H9 (cell line): ENCODE measurements at regions not wholly inside any gene's neighbourhood (a gene's known extent, or its start where the extent isn't known, plus 50 kb on each side); places are given as distances from the start of the nearest gene placed in this dataset.

Source experiments
- DNase-seq: peaks from one replicate; pipeline ENCODE4 v3.0.0-alpha.2; 2017
- H2AFZ ChIP-seq: one replicate; pipeline ENCODE4 v1.6.1; 2013; ENCODE audit warnings: mild to moderate bottlenecking, low read length, control low read depth, moderate library complexity
- H2AK5ac ChIP-seq: 2 replicates; pipeline ENCODE4 v1.6.1; 2013; ENCODE audit warnings: low read length, control low read depth, mixed read lengths; ENCODE audit not compliant: insufficient read length
- H2BK120ac ChIP-seq: one replicate; pipeline ENCODE4 v1.6.1; 2013; ENCODE audit warnings: low read depth, mild to moderate bottlenecking, low read length, control low read depth, inconsistent platforms; ENCODE audit not compliant: poor library complexity, severe bottlenecking
- H2BK12ac ChIP-seq: 2 replicates; pipeline ENCODE4 v1.6.1; 2013; ENCODE audit warnings: low read length, control low read depth, mixed read lengths, low read depth; ENCODE audit not compliant: insufficient read length
- H2BK15ac ChIP-seq: 2 replicates; pipeline ENCODE4 v1.6.1; 2013; ENCODE audit warnings: low read depth, low read length, control low read depth
- H2BK20ac ChIP-seq: one replicate; pipeline ENCODE4 v1.6.1; 2013; ENCODE audit warnings: low read depth, mild to moderate bottlenecking, low read length, control low read depth, inconsistent platforms; ENCODE audit not compliant: poor library complexity, severe bottlenecking
- H2BK5ac ChIP-seq: 2 replicates; pipeline ENCODE4 v1.6.1; 2013; ENCODE audit warnings: low read length, control low read depth, mixed read lengths; ENCODE audit not compliant: insufficient read length
- H3K14ac ChIP-seq: 2 replicates; pipeline ENCODE4 v1.6.1; 2013; ENCODE audit warnings: low read length, control low read depth; ENCODE audit not compliant: insufficient read depth
- H3K18ac ChIP-seq: 2 replicates; pipeline ENCODE4 v1.6.1; 2013; ENCODE audit warnings: low read depth, mild to moderate bottlenecking, mixed read lengths, low read length, control low read depth; ENCODE audit not compliant: insufficient read length
- H3K23ac ChIP-seq: 2 replicates; pipeline ENCODE4 v1.6.1; 2013; ENCODE audit warnings: low read length, control low read depth, mixed read lengths, low read depth; ENCODE audit not compliant: insufficient read length
- H3K23me2 ChIP-seq: 2 replicates; pipeline ENCODE4 v1.6.1; 2013; ENCODE audit warnings: low read depth, mild to moderate bottlenecking, mixed read lengths, low read length, control low read depth; ENCODE audit not compliant: insufficient read length, poor library complexity, severe bottlenecking
- H3K27ac ChIP-seq: 2 replicates; pipeline ENCODE4 v1.5.1; 2013; ENCODE audit warnings: low read length, control low read depth, mixed read lengths, low read depth; ENCODE audit not compliant: insufficient read length
- H3K27me3 ChIP-seq: 2 replicates; pipeline ENCODE4 v1.6.1; 2013; ENCODE audit warnings: low read length, control low read depth, inconsistent platforms; ENCODE audit not compliant: insufficient read depth
- H3K4ac ChIP-seq: 2 replicates; pipeline ENCODE4 v1.6.1; 2013; ENCODE audit warnings: low read depth, mild to moderate bottlenecking, control low read depth, inconsistent platforms, low read length, moderate library complexity
- H3K4me1 ChIP-seq: 2 replicates; pipeline ENCODE4 v1.6.1; 2013; ENCODE audit warnings: low read length, control low read depth, inconsistent platforms; ENCODE audit not compliant: insufficient read depth
- H3K4me2 ChIP-seq: 2 replicates; pipeline ENCODE4 v1.6.1; 2013; ENCODE audit warnings: low read length, control low read depth, mixed read lengths; ENCODE audit not compliant: insufficient read length, insufficient read depth
- H3K56ac ChIP-seq: 2 replicates; pipeline ENCODE4 v1.6.1; 2013; ENCODE audit warnings: low read depth, mild to moderate bottlenecking, mixed read lengths, low read length, control low read depth; ENCODE audit not compliant: insufficient read length
- H3K79me1 ChIP-seq: 2 replicates; pipeline ENCODE4 v1.6.1; 2013; ENCODE audit warnings: low read depth, mild to moderate bottlenecking, moderate library complexity, low read length, control low read depth, inconsistent platforms; ENCODE audit not compliant: insufficient read depth, poor library complexity, severe bottlenecking
- H3K79me2 ChIP-seq: 2 replicates; pipeline ENCODE4 v1.6.1; 2013; ENCODE audit warnings: low read length, control low read depth, inconsistent platforms; ENCODE audit not compliant: insufficient read depth
- H3K9ac ChIP-seq: 2 replicates; pipeline ENCODE4 v1.6.1; 2013; ENCODE audit warnings: low read length, control low read depth, mixed read lengths; ENCODE audit not compliant: insufficient read length; ENCODE audit errors: extremely low read depth
- H3K9me3 ChIP-seq: one replicate; pipeline ENCODE4 v1.6.1; 2013; ENCODE audit warnings: low read depth, low read length, inconsistent platforms; ENCODE audit not compliant: control insufficient read depth
- H3T11ph ChIP-seq: one replicate; pipeline ENCODE4 v1.6.1; 2013; ENCODE audit warnings: mild to moderate bottlenecking, low read length, control low read depth, inconsistent platforms
- H4K20me1 ChIP-seq: one replicate; pipeline ENCODE4 v1.6.1; 2013; ENCODE audit not compliant: control insufficient read depth, insufficient read length, insufficient read depth
- H4K5ac ChIP-seq: 2 replicates; pipeline ENCODE4 v1.6.1; 2013; ENCODE audit warnings: low read depth, mild to moderate bottlenecking, mixed read lengths, low read length, control low read depth; ENCODE audit not compliant: insufficient read length
- H4K8ac ChIP-seq: replicated peaks from 2 replicates; pipeline ENCODE4 v1.6.1; 2013; ENCODE audit warnings: low read length, control low read depth, mixed read lengths, low read depth; ENCODE audit not compliant: insufficient read length
- H4K91ac ChIP-seq: 2 replicates; pipeline ENCODE4 v1.6.1; 2013; ENCODE audit warnings: low read depth, mild to moderate bottlenecking, moderate library complexity, mixed read lengths, low read length, control low read depth; ENCODE audit not compliant: insufficient read length
- H3K27ac Mint-ChIP-seq, 3 experiments: 2 replicates in 2 of 3; 3 replicates in 1 of 3; pipeline ENCODE4 v1.8.0; 2020 to 2021; ENCODE audit warnings: mixed read lengths in 3 of 3, mild to moderate bottlenecking in 1 of 3, moderate library complexity in 1 of 3
- H3K27me3 Mint-ChIP-seq: 2 replicates; pipeline ENCODE4 v1.8.0; 2021; ENCODE audit warnings: low read depth, mild to moderate bottlenecking, moderate library complexity, mixed read lengths
- H3K36me3 Mint-ChIP-seq, 3 experiments: 2 replicates in 2 of 3; 3 replicates in 1 of 3; pipeline ENCODE4 v1.8.0; 2020 to 2021; ENCODE audit warnings: low read depth in 3 of 3, mixed read lengths in 3 of 3; ENCODE audit not compliant: insufficient read depth in 1 of 3
- H3K4me1 Mint-ChIP-seq, 2 experiments: 2 replicates each; pipeline ENCODE4 v1.8.0; 2020; ENCODE audit warnings: mixed read lengths in 2 of 2
- H3K4me3 Mint-ChIP-seq, 2 experiments: 2 replicates in 1 of 2; 3 replicates in 1 of 2; pipeline ENCODE4 v1.8.0; 2020 to 2021; ENCODE audit warnings: mild to moderate bottlenecking in 2 of 2, mixed read lengths in 2 of 2, moderate library complexity in 1 of 2
- H3K9me3 Mint-ChIP-seq, 2 experiments: 2 replicates in 1 of 2; 3 replicates in 1 of 2; pipeline ENCODE4 v1.8.0; 2020; ENCODE audit warnings: mild to moderate bottlenecking in 2 of 2, mixed read lengths in 2 of 2, moderate library complexity in 1 of 2
- CTCF ChIP-seq: fragments of 200-600 bp; sonication (generic); conservative IDR thresholded peaks from 3 replicates; pipeline ENCODE4 v1.8.0; 2021; ENCODE audit warnings: antibody characterized with exemption, mild to moderate bottlenecking
- WGBS: extraction: QIAGEN DNeasy Blood & Tissue Kit; methylation state at CpG from one replicate; pipeline ENCODE4 v1.1.7; 2013; ENCODE audit warnings: missing lambda C conversion rate, low lambda C conversion rate, mixed read lengths; ENCODE audit not compliant: insufficient read length; ENCODE audit errors: extremely low coverage; 5-methylcytosine and 5-hydroxymethylcytosine counted together

GRCh38 chr15:95935852-95936251 is 394.6 kb upstream of the NR2F2 start:
- H2AK5ac ChIP-seq = no peak overlapping the region
- H3K18ac ChIP-seq = no peak overlapping the region
- no peaks in the 10 kb centered on the region for H4K20me1 ChIP-seq
- no peak overlapping the region for H3K56ac ChIP-seq
- no peak for TF ChIP-seq CTCF
- H2BK12ac ChIP-seq = no peak overlapping the region
- H3K4me3 Mint-ChIP-seq = no peak overlapping the region
- no peak overlapping the region for H3K23ac ChIP-seq
- DNase-seq = no peak
- H3K79me1 ChIP-seq = no peaks in the 10 kb centered on the region
- H2BK20ac ChIP-seq = no peak overlapping the region
- H3K23me2 ChIP-seq = no peaks in the 10 kb centered on the region
- H3K9me3 Mint-ChIP-seq = no peaks in the 10 kb centered on the region
- H3K4me1 ChIP-seq = no peaks in the 10 kb centered on the region
- no peak overlapping the region for H3K27ac ChIP-seq
- no peak overlapping the region for H2BK15ac ChIP-seq
- no peak overlapping the region for H3K14ac ChIP-seq
- no peaks in the 10 kb centered on the region for H3K9me3 ChIP-seq
- H4K5ac ChIP-seq = no peak overlapping the region
- H4K8ac ChIP-seq = no peak overlapping the region
- H3K27me3 ChIP-seq = no peaks in the 10 kb centered on the region
- no peak overlapping the region for H4K91ac ChIP-seq
- no peak overlapping the region for H2BK120ac ChIP-seq
- no peak overlapping the region for H3K4ac ChIP-seq
- H2BK5ac ChIP-seq = no peak overlapping the region
- no peak overlapping the region for H3K27ac Mint-ChIP-seq
- H3K4me2 ChIP-seq = no peak overlapping the region
- no peak overlapping the region for H2AFZ ChIP-seq
- H3K36me3 Mint-ChIP-seq = no peaks in the 10 kb centered on the region
- no peak overlapping the region for H3T11ph ChIP-seq
- no peaks in the 10 kb centered on the region for H3K79me2 ChIP-seq
- WGBS = no CpG with 5 or more reads among the region's 2 CpGs
- H3K27me3 Mint-ChIP-seq = peaks cover 6% of the 10 kb centered on the region; the same call in 1 of the 2 replicates
- H3K9ac ChIP-seq = no peak overlapping the region
- peaks cover 8 to 10% of the 10 kb centered on the region in 2 experiments; a peak in 2 of 4 replicates for H3K4me1 Mint-ChIP-seq
